WI38 (cell line): ENCODE measurements at regions not wholly inside any gene's neighbourhood (a gene's known extent, or its start where the extent isn't known, plus 50 kb on each side); places are given as distances from the start of the nearest gene placed in this dataset.
"Not testable (repeated sequence)": the region's sequence is repeated elsewhere in the genome, so short reads cannot be mapped to it uniquely, and the experiment has no call there.

Experiments used
- H3K4me3 ChIP-seq: 2 replicates; pipeline ENCODE4 v1.5.1; 2011; ENCODE audit warnings: low read depth, mild to moderate bottlenecking, control low read depth, low read length
- TF ChIP-seq, protein P1 (sequence below): IDR thresholded peaks from 2 replicates; pipeline ENCODE4 v1.5.1; 2012; ENCODE audit warnings: low read depth, mild to moderate bottlenecking, control low read depth, low read length

DNA sequence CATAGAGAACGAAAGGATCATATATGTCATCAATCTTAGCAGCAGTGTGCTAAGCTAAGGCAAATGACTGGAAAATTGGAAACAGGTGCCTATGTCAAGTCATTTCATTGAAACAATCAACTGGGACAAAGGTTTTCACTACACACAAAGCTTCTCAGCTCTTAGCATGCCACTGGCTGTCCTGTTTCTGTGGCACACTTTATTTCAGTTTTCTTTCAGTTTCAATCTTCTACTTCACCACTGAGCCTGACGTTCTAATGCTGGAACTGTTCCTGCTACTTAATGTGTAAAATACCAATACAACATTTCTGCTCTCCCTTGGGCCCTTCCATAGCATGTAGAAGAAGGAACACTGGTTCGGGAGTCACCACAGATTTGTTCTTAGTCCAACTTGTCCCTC lies 378.3 kb upstream of the FMR1 start:
- TF ChIP-seq, protein P1, sequence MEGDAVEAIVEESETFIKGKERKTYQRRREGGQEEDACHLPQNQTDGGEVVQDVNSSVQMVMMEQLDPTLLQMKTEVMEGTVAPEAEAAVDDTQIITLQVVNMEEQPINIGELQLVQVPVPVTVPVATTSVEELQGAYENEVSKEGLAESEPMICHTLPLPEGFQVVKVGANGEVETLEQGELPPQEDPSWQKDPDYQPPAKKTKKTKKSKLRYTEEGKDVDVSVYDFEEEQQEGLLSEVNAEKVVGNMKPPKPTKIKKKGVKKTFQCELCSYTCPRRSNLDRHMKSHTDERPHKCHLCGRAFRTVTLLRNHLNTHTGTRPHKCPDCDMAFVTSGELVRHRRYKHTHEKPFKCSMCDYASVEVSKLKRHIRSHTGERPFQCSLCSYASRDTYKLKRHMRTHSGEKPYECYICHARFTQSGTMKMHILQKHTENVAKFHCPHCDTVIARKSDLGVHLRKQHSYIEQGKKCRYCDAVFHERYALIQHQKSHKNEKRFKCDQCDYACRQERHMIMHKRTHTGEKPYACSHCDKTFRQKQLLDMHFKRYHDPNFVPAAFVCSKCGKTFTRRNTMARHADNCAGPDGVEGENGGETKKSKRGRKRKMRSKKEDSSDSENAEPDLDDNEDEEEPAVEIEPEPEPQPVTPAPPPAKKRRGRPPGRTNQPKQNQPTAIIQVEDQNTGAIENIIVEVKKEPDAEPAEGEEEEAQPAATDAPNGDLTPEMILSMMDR, result no peak
- H3K4me3 ChIP-seq, result no peak overlapping the region

DNA sequence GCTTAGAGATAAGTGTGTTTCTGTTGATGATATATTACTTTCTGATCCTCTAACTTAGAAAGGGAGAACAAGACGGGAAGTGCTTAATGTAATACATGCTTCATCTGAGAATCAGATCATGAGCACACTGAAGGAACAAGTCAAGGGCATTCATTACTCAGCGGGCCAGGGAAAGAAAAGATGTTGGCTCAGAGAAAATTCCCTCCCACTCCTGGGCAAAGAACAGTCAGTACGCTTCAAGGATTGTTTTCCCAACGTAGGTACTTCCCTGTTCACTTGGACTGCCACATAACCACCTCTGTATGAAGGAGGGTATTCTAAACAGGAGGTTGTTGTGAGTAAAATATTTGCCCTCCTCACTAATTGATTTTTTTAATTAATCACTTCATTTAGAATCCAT lies 374.5 kb upstream of the FMR1 start:
- H3K4me3 ChIP-seq, result no peak overlapping the region
- TF ChIP-seq, protein P1, result no peak

DNA sequence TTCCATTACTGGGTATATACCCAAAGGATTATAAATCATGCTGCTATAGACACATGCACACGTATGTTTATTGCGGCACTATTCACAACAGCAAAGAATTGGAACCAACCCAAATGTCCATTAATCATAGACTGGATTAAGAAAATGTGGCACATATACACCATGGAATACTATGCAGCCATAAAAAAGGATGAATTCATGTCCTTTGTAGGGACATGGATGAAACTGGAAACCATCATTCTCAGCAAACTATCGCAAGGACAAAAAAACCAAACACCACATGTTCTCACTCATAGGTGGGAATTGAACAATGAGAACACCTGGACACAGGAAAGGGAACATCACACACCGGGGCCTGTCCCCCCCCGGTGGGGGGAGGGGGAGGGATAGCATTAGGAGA lies 363.7 kb upstream of the FMR1 start:
- H3K4me3 ChIP-seq, result not testable (repeated sequence)

DNA sequence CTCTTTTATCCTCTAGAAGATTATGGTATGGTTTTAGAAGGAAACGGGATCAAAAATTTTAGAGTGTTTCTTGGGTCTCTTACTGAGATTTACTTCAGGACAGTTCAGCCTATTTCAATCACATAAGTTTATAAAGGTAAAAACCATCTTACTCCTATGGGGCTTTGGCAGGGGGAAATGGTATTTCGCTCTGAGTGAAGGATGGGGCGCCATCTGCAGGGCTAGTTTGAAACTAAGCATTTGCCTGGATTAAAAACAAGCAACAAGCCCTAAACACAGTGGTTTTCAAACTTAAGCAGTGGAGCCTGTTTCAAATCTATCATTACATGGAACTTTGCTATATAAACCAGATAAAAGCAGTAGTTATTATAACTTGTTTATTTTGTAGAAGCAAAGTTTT lies 361.5 kb upstream of the FMR1 start:
- TF ChIP-seq, protein P1, result no peak
- no peak overlapping the region for H3K4me3 ChIP-seq

DNA sequence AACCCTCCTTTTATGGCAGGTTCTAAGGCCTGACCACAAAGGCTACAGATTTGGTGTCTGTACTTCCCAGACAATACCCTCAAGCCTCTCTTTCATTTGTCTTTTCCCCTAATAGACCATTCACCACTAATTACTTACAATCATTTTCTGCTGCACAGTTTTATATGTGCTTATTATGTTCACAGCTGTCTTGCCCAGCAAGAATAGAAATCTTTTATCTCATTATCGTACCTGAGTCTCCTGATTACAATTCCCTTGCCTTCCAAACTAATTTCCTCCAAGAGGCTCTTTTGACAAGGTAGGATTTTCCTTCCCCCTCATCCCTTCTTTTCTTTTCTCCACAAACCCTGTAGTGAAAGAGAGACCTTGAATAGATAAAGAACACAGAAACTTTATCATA lies 352.5 kb upstream of the FMR1 start:
- TF ChIP-seq, protein P1, result no peak
- no peak overlapping the region for H3K4me3 ChIP-seq

DNA sequence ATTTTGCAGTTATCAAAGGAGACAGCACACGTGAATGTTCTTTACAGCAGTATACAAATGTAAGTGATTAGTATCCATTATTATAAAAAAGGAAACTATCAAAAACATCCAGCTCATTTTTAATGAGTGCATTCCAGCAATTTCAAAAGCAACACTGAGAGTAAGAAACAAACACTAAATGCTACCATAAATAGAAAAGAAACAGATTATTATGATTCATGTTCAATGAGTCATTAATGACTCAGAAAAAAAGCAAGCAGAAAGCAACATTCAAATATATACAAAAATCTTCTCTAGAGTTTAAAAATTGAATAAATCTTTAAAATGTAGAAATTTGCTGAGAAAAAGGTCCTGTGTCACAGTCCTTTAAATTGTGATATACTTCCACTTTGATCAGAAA lies 346.5 kb upstream of the FMR1 start:
- no peak overlapping the region for H3K4me3 ChIP-seq
- TF ChIP-seq, protein P1, result no peak

DNA sequence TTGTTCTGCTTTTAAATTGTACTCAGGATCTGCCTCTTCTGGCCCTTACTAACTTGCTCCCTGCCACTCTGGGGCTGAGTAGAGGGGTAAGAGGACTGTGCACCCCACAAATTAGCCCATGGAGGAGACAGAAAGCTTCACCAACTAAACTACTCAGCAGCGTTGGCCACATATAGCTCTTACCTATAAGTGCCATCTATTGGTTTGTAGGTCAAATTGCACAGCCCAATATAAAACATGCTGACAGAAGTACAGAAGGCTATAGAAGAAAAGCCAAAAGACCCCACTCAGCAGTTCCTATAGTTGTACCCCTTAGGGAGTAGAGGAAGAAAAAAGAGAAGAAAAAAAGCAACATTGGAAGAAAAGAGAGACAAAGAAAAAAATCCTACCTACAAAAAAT lies 341.2 kb upstream of the FMR1 start:
- TF ChIP-seq, protein P1, result no peak
- no peak overlapping the region for H3K4me3 ChIP-seq

DNA sequence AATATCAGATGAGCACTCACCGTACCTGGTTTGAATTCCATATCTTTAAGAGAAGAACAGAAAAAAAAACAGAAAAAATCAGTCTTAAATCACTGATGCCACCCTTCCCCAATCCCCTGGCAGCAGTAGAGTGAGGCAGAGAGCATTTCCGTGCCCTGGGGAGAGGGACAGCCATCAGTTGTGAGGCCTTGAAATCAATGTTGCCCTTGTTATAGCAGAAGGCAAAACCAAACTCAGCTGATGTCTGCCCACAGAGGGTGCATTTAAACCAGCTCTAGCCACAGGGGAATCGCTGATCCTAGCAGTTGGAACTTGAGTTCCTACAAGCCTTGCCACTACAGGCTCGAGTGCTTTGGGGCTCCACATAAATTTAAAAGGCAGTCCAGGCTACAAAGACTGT lies 338.5 kb upstream of the FMR1 start:
- TF ChIP-seq, protein P1, result no peak
- H3K4me3 ChIP-seq, result no peak overlapping the region
